Subcutaneous abdominal adipose tissue (tissue), 5 donors: ENCODE measurements at regions not wholly inside any gene's neighbourhood (a gene's known extent, or its start where the extent isn't known, plus 50 kb on each side); places are given as distances from the start of the nearest gene placed in this dataset.

Experiments used
- H3K27ac ChIP-seq: one replicate; pipeline ENCODE4 v1.7.0; 2013; ENCODE audit warnings: low read depth, mild to moderate bottlenecking, inconsistent platforms, low read length, moderate library complexity
- H3K27me3 ChIP-seq, 5 donors: one replicate each; pipeline ENCODE4 v1.7.0; 2013; ENCODE audit warnings: low read length in 5 of 5, inconsistent platforms in 1 of 5; ENCODE audit not compliant: control insufficient read depth in 5 of 5, insufficient read depth in 4 of 5
- H3K36me3 ChIP-seq, 5 donors: one replicate each; pipeline ENCODE4 v1.7.0; 2013; ENCODE audit warnings: low read length in 5 of 5; ENCODE audit not compliant: control insufficient read depth in 5 of 5, insufficient read depth in 5 of 5
- H3K4me1 ChIP-seq, 5 donors: one replicate each; pipeline ENCODE4 v1.7.0; 2013; ENCODE audit warnings: low read length in 5 of 5, mild to moderate bottlenecking in 3 of 5, moderate library complexity in 1 of 5; ENCODE audit not compliant: control insufficient read depth in 5 of 5, insufficient read depth in 5 of 5
- H3K4me3 ChIP-seq, 5 donors: one replicate each; pipeline ENCODE4 v1.7.0; 2013; ENCODE audit warnings: low read length in 5 of 5, low read depth in 1 of 5
- H3K9ac ChIP-seq, 5 donors: one replicate each; pipeline ENCODE4 v1.7.0; 2013; ENCODE audit warnings: low read length in 5 of 5, mild to moderate bottlenecking in 4 of 5, moderate library complexity in 3 of 5
- H3K9me3 ChIP-seq, 5 donors: one replicate each; pipeline ENCODE4 v1.7.0; 2013; ENCODE audit warnings: low read length in 5 of 5; ENCODE audit not compliant: control insufficient read depth in 5 of 5
- donor health status: healthy.
- donor health status: healthy.
- donor health status: healthy.
- donor health status: healthy.
- donor health status: healthy.

DNA sequence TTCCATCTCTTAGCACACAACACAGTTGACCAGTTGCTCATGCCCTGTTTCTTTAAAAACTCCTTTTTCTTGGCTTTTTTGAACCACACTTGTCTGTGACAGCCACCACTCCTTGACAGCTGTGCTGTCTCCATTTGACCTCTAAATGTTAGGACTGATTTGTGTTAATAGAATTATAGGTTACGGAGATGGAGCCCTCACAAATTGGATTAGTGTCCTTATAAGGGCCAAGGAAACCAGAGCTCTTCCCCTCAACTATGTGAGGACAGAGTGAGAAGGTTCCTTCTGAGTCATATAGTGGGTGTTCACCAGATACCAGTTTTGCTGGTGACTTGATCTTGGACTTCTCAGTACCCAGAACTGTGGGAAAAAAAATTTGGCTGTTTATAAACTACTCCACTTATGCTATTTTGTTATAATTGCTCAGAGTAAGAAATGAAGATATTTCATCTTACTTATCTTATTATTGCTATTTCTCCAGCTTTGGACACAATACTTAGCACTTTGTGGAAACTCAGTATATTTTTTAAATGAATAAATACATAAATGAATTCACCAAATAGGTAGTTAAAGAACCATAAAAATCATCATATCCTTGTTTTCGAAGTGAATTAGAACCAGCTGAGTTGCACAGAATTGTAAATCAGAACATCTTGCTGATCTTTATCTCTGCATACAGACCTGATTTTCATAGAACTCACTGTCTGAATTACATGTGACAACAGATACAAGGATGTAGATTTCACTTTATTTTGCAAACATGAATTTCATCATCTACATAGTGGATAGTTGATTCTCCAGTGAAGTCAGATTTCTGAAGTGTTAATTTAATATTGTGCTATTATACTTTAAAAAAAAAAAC, 598.5 kb upstream of the IRAK1BP1 start:
- Histone ChIP-seq H3K9ac (no peak overlapping the region), H3K27ac (no peak overlapping the region), H3K9me3 (no peaks in the 10 kb centered on the region), H3K27me3 (no peaks in the 10 kb centered on the region), H3K36me3 (no peaks in the 10 kb centered on the region), H3K4me3 (no peak overlapping the region), H3K4me1 (no peaks in the 10 kb centered on the region)

DNA sequence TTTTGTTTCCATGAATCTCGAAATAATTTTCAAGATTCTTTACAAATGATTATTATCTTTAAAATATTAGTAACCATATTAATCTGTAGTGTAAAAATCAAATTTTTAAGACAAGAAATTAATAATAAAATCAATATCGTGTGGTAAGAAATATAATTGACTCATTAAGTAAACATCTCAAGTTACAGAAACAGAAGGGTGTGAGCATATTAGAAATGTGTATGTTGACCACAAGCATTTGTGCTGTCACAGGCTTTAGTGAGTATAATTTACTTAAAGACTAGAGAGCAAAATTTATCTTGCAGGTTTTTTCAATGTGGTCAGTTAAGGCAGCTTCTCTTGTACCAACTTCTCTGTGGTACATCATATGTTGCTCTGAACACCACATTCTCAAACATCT, 566.5 kb upstream of the IRAK1BP1 start:
- no peaks in the 10 kb centered on the region for H3K4me1 ChIP-seq
- no peak overlapping the region for H3K9ac ChIP-seq
- H3K27me3 ChIP-seq, result no peaks in the 10 kb centered on the region
- H3K27ac ChIP-seq, result no peak overlapping the region
- H3K4me3 ChIP-seq, result no peak overlapping the region
- H3K9me3 ChIP-seq, result no peaks in the 10 kb centered on the region
- H3K36me3 ChIP-seq, result no peaks in the 10 kb centered on the region

DNA sequence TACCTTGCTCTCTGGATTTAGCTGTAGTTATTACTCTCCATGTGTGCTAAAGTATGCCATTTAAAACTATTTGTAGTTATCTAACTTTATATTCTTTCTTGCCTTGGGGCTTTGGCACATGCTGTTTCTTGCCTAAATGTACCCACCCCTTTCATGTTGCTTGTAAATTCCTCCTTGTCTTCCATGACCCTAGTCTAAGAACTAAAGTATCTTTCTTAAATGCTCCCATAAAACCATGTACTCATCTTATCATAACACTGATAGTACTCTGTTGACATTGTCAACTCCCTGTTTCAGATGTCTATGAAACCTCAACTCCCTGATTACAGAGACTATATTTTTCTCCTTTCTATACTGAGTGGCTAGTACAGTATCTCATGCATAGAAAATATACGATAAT, 564.9 kb upstream of the IRAK1BP1 start:
- Histone ChIP-seq H3K27ac (no peak overlapping the region), H3K4me3 (no peak overlapping the region), H3K4me1 (no peaks in the 10 kb centered on the region), H3K9me3 (no peaks in the 10 kb centered on the region), H3K9ac (no peak overlapping the region), H3K27me3 (no peaks in the 10 kb centered on the region), H3K36me3 (no peaks in the 10 kb centered on the region)

DNA sequence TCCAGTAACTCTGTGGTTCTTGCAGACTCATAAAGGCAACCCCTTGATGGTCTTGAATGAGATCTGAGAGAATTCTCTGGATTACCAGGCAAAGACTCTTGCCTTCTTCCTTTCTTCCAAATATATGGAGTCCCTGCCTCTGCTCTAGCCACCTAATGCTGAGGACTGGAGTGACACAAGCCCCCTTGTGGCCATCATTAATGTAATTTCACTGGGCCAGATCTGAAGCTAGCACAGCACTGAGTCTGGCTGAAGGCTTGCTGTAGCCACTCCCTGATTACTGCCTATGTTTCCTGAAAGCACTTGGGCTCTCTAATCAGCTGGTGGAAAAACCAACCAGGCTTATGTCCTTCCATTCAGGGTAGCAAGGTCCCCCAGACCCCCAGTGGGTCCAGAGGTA, 559.3 kb upstream of the IRAK1BP1 start:
- H3K9me3 ChIP-seq, result peaks cover 0 to 9% (median 0%) of the 10 kb centered on the region in 5 donors
- no peaks in the 10 kb centered on the region for H3K27me3 ChIP-seq
- H3K36me3 ChIP-seq, result no peaks in the 10 kb centered on the region
- H3K4me1 ChIP-seq, result no peaks in the 10 kb centered on the region
- no peak overlapping the region for H3K9ac ChIP-seq
- H3K4me3 ChIP-seq, result no peak overlapping the region
- H3K27ac ChIP-seq, result no peak overlapping the region

DNA sequence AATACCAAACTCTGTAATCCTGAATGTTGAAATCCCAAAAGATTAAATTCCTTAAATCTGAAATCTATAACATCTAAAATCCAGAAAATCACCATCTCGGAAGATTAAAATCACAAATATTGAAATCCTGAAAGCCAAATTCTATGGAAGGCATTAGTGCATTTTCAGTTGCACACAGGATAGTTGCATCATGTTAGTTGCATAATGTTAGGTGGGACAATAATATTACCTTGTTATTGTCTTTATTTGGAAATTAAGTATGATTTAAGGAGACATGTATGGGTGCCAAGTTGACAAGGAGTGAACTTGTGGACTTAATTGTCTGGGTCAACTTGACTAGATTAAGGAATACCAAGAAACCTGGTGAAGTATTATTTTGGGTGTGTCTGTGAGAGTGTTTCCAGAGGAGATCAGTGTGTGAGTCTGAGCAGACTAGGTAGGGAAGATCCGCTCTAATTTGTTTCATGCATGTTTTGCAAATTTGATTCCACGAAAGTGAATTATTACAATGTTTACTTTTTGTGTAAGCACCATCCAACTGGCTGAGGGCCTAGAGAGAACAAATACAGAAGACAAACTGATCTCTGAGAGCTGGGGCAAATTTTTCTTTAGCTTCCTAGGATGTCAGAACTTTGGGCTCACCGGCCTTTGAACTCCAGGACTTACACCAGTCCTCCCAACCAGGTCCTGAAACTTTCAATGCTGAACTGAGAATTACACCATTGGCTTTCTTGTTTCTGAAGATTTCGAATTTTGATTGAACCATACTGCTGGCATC, 545.1 kb upstream of the IRAK1BP1 start:
- no peak overlapping the region for H3K27ac ChIP-seq

GRCh38 chr6:78324213-78324612, 543.1 kb upstream of the IRAK1BP1 start:
- H3K36me3 ChIP-seq, result no peaks in the 10 kb centered on the region
- H3K9ac ChIP-seq, result no peak overlapping the region
- no peak overlapping the region for H3K27ac ChIP-seq
- H3K9me3 ChIP-seq, result no peaks in the 10 kb centered on the region
- no peaks in the 10 kb centered on the region for H3K27me3 ChIP-seq
- no peaks in the 10 kb centered on the region for H3K4me1 ChIP-seq
- H3K4me3 ChIP-seq, result no peak overlapping the region

More for the DNA sequence above, 545.1 kb upstream of the IRAK1BP1 start:
- Histone ChIP-seq H3K9ac (no peak overlapping the region), H3K9me3 (no peaks in the 10 kb centered on the region), H3K4me3 (no peak overlapping the region), H3K4me1 (no peaks in the 10 kb centered on the region), H3K27me3 (no peaks in the 10 kb centered on the region), H3K36me3 (no peaks in the 10 kb centered on the region)

DNA sequence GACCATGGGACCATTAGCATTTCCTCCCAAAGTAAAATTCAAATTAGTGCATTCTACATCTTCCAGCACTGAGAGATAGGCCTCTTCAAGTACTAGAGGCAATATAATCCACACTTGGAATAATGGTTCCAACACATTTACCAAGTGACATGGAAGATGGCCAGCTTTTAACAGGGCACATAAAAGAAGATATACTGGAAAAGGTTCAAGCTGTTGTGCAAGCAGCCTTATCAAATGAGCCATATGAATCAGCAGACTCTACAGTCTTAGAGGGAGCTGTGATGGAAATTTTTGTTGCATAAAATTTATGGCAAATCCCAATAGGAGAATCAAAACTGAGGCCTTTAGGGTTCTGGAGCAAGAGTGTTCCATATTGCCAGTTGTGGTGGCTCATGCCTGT, 526.6 kb upstream of the IRAK1BP1 start:
- Histone ChIP-seq H3K27ac (no peak overlapping the region), H3K4me3 (no peak overlapping the region), H3K9ac (no peak overlapping the region), H3K36me3 (no peaks in the 10 kb centered on the region), H3K27me3 (no peaks in the 10 kb centered on the region), H3K9me3 (peaks cover 0 to 4% (median 0%) of the 10 kb centered on the region in 5 donors), H3K4me1 (no peaks in the 10 kb centered on the region)

DNA sequence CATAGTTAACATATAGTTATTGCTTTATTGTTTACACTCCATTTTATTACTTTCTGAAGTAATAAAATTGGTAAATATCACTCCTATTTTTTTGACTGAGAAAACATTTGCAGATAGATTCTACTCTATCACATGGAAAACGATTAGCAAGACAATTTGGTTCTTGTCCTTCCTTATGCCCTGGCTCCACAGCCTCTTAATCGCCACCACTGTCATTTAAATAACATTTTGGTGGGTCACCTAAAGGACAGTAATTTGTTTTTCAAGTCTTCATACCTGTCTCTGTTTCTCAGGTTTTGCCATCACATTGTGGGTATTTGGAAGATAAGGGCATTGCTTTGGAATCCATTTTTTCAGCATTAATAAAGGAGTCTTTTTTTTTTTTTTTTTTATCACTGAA, 521.5 kb upstream of the IRAK1BP1 start:
- no peaks in the 10 kb centered on the region for H3K9me3 ChIP-seq
- H3K27ac ChIP-seq, result no peak overlapping the region
- no peak overlapping the region for H3K4me3 ChIP-seq
- H3K9ac ChIP-seq, result no peak overlapping the region
- no peaks in the 10 kb centered on the region for H3K27me3 ChIP-seq
- H3K4me1 ChIP-seq, result no peaks in the 10 kb centered on the region
- H3K36me3 ChIP-seq, result no peaks in the 10 kb centered on the region

DNA sequence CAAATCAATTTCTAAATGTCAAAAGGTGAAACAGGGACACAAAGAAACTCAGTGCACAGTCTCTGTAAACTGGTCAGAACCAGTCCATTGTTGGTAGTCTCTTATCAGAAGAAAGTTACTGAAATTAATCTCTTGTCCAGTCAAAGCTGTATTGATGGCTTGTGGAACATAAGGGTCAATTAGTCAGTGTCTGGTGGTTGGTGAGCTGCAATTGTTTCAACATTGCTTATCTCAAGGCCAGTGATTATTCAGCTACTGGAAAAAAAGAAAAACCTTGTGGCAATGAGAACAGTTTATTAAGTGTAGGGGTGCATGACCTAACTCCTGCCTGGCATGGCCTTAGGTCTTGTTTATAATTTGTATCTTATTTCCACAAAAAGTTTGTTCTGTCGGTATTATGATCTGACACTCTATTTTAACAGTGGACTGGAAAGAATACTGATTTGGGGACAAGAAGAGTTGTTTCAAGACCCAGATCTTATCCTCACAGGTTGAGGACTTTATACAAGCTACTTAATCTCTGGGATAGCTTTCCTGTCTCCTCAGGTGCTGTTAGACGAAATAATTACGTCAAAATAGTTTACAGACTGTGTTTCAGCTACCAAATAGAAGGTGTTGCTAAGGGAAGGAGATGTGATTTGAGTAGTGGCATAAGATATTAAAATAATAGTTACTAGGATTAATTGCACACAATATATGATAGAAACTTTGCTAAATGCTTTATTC, 520.0 kb upstream of the IRAK1BP1 start:
- H3K27ac ChIP-seq, result no peak overlapping the region
- no peaks in the 10 kb centered on the region for H3K36me3 ChIP-seq
- H3K9ac ChIP-seq, result no peak overlapping the region
- H3K9me3 ChIP-seq, result no peaks in the 10 kb centered on the region
- H3K4me1 ChIP-seq, result no peaks in the 10 kb centered on the region
- no peaks in the 10 kb centered on the region for H3K27me3 ChIP-seq
- no peak overlapping the region for H3K4me3 ChIP-seq

DNA sequence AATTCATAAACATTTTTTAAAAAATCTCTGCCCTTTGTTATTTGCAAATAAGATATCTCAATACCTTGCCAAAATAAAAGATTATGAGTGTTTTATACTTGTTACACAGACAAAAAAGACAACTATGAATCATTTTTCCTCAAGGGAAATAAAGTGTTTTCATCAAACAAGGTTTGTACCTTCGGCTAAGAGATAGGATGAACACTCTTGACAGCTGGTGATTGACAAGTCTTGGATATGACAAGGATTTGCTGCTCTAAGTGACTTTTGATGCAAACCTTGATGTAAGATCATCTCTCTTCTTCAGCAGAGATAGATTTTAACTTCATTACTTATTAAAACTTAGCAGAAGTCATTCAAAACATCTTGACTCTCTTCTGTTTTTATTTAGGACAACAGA, 514.3 kb upstream of the IRAK1BP1 start:
- no peaks in the 10 kb centered on the region for H3K36me3 ChIP-seq
- no peak overlapping the region for H3K4me3 ChIP-seq
- no peak overlapping the region for H3K9ac ChIP-seq
- H3K9me3 ChIP-seq, result no peaks in the 10 kb centered on the region
- no peak overlapping the region for H3K27ac ChIP-seq
- no peaks in the 10 kb centered on the region for H3K27me3 ChIP-seq
- H3K4me1 ChIP-seq, result no peaks in the 10 kb centered on the region
